ENCODE measurements at regions not wholly inside any gene's neighbourhood (a gene's known extent, or its start where the extent isn't known, plus 50 kb on each side); places are given as distances from the start of the nearest gene placed in this dataset.

GRCh38 chr1:116852910-116853309 is 56.8 kb upstream of the PTGFRN start:
- TF ChIP-seq CTCF (IDR thresholded peaks at IDR 0.05) (no peak), POLR2A (IDR thresholded peaks at IDR 0.05) (no peak)
